ENCODE measurements at regions not wholly inside any gene's neighbourhood (a gene's known extent, or its start where the extent isn't known, plus 50 kb on each side); places are given as distances from the start of the nearest gene placed in this dataset.

DNA sequence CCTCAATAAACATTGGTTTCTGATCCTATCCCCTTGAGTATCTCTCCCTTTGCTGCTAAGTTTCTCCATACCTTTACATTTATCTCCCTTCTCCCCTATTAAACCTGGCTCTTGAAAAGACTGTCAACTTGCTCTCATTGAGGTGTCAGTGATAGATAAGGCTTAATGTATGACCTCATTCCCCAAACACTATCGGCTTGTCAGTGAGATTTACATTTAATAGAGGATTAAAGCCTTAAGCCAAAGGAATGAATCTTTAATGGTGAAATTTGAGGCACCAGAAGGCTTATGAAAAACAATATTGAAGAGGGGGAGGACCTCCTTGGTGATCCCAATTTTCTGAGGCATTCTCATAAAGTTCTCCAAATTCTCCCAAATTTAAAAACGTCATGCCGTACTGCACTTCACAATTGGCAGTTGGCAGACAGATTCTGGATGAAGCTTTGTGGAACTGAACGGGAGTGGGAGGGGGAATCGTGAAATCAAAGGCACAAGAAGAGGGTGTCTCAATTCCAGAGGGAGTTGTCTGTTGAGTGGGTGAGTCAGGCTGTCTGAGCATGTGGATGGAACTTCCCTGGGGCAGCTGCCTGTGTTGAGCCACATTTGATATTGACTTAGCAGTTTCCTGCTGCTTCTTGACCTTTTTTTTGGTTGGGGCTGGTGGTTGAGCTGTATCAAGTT lies 478.8 kb downstream of the NPIPA7 start:
- intact Hi-C loops (cut with DNase I), result no loop called here
- DNase-seq (no peak), ATAC-seq (peak; percentile 69)
- H3K27ac ChIP-seq, result no peak overlapping the region
- peaks cover 0 to 23% of the 10 kb centered on the region in 2 donors for H3K27me3 ChIP-seq
- no peak overlapping the region for H3K4me3 ChIP-seq
- no peaks in the 10 kb centered on the region for H3K9me3 ChIP-seq
- TF ChIP-seq, protein P1, sequence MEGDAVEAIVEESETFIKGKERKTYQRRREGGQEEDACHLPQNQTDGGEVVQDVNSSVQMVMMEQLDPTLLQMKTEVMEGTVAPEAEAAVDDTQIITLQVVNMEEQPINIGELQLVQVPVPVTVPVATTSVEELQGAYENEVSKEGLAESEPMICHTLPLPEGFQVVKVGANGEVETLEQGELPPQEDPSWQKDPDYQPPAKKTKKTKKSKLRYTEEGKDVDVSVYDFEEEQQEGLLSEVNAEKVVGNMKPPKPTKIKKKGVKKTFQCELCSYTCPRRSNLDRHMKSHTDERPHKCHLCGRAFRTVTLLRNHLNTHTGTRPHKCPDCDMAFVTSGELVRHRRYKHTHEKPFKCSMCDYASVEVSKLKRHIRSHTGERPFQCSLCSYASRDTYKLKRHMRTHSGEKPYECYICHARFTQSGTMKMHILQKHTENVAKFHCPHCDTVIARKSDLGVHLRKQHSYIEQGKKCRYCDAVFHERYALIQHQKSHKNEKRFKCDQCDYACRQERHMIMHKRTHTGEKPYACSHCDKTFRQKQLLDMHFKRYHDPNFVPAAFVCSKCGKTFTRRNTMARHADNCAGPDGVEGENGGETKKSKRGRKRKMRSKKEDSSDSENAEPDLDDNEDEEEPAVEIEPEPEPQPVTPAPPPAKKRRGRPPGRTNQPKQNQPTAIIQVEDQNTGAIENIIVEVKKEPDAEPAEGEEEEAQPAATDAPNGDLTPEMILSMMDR (IDR thresholded peaks at IDR 0.05), result no peak
- no peaks in the 10 kb centered on the region for H3K4me1 ChIP-seq
- H3K36me3 ChIP-seq, result no peaks in the 10 kb centered on the region

DNA sequence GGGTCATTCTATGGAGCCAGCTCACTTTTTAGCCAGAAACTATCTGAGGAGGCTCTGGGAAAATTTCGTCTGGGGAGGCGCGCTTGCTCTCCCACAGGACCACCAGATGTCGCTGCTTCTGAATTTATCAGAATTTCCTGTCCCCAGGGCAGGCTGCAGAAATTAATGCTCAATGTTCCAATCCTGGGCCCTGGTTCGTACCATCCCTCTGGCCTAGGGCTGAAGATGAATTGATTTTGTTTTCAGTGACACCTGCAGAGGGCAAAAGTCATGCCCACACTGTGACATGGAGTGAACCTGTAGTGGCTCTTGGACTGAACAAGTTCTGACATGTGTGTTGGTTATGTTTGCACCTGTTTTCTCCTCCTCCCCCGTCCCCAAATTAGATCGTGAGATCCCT lies 482.6 kb downstream of the NPIPA7 start:
- Histone ChIP-seq H3K27ac (no peak overlapping the region), H3K36me3 (no peaks in the 10 kb centered on the region), H3K4me3 (no peak overlapping the region), H3K4me1 (no peaks in the 10 kb centered on the region), H3K9me3 (no peaks in the 10 kb centered on the region), H3K27me3 (peaks cover 0 to 26% of the 10 kb centered on the region in 2 donors)
- intact Hi-C loops (cut with DNase I), result loop anchor here in 1 of 2 donors (10.0 kb wide), 1 partner anchor 713 kb away; no protein-coding TSS in a partner anchor
- peak in 3 of 4 donors; percentile 35 to 59 (median 36) for DNase-seq
- TF ChIP-seq, protein P1 (IDR thresholded peaks at IDR 0.05), result peak; percentile 60 to 75
- peak; percentile 62 for ATAC-seq

DNA sequence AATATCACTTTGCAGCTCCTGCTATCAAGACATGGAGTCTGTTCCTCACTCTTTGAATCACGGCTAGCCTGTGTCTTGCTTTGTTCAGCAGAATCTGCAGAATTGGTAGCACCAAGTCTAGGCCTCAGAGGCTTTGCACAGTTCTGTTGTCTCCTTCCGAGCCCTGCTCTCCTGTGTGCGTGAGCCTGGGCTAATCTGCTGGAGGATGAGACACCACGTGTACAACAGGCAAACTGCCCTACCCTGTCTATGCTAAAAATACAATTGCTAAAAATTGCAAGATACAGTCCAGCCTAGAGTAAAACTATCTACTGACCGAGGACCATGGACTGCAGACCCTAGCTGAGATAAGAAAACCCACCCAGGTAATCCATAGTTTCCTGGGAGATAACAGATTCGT lies 484.7 kb downstream of the NPIPA7 start:
- DNase-seq, result no peak
- Histone ChIP-seq H3K9me3 (no peaks in the 10 kb centered on the region), H3K4me1 (no peaks in the 10 kb centered on the region), H3K27me3 (peaks cover 0 to 39% of the 10 kb centered on the region in 2 donors), H3K4me3 (no peak overlapping the region), H3K36me3 (no peaks in the 10 kb centered on the region), H3K27ac (no peak overlapping the region)
- intact Hi-C loops (cut with DNase I), result loop anchor here in 1 of 2 donors (10.0 kb wide), 1 partner anchor 711 kb away; no protein-coding TSS in a partner anchor
- ATAC-seq, result no peak
- TF ChIP-seq, protein P1 (IDR thresholded peaks at IDR 0.05), result no peak

DNA sequence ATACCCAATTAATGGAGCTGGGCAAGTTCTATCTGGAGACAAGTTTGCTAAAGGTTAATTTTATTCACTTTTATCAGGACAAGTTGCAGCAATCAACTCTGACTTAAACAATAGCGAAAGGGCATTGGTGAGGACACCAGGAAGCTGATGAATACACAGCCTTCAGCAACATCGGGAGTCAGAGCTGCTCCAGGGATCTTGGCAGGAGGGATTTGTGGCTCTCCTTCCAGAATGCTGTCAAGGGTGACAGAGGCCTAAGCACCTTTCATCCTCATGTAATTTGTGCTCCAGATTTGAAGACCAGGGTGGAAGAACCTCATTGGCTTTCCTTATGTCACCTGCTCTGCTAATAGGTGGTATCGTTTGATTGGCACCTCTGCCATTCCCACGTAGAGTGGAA lies 485.6 kb downstream of the NPIPA7 start:
- intact Hi-C loops (cut with DNase I), result loop anchor here in 1 of 2 donors (10.0 kb wide), 1 partner anchor 710 kb away; no protein-coding TSS in a partner anchor
- H3K4me3 ChIP-seq, result no peak overlapping the region
- no peak for ATAC-seq

DNA sequence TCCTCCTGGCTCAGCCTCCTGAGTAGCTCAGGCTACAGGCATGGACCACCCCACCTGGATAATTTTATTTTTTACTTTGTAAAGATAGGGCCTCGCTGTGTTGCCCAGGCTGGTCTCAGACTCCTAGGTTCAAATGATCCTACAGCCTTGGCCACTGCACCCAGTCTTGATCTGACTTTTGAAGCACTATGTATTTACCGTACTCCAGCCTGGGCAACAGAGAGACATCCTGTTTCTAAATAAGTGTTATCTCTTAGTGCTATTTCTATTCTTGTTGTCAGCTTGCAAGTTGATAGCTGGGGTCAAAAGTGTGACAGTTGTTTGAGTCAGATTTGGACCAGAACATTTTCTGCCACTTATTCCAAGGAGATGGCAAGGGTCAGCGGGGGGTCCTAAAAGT lies 486.4 kb downstream of the NPIPA7 start:
- no peaks in the 10 kb centered on the region for H3K9me3 ChIP-seq
- no peaks in the 10 kb centered on the region for H3K36me3 ChIP-seq
- H3K4me3 ChIP-seq, result no peak overlapping the region
- intact Hi-C loops (cut with DNase I), result loop anchor here in 1 of 2 donors (10.0 kb wide), 1 partner anchor 709 kb away; no protein-coding TSS in a partner anchor
- H3K27ac ChIP-seq, result no peak overlapping the region
- no peaks in the 10 kb centered on the region for H3K4me1 ChIP-seq
- peaks cover 0 to 43% of the 10 kb centered on the region in 2 donors for H3K27me3 ChIP-seq
- ATAC-seq, result no peak
- no peak for DNase-seq
- TF ChIP-seq, protein P1 (IDR thresholded peaks at IDR 0.05), result no peak

More for the DNA sequence above, 485.6 kb downstream of the NPIPA7 start:
- H3K27ac ChIP-seq, result no peak overlapping the region
- no peaks in the 10 kb centered on the region for H3K4me1 ChIP-seq
- H3K27me3 ChIP-seq, result peaks cover 0 to 46% of the 10 kb centered on the region in 2 donors
- TF ChIP-seq, protein P1 (IDR thresholded peaks at IDR 0.05), result no peak
- no peak for DNase-seq
- H3K36me3 ChIP-seq, result no peaks in the 10 kb centered on the region
- H3K9me3 ChIP-seq, result no peaks in the 10 kb centered on the region
